AG04450 (cell line): ENCODE measurements at regions not wholly inside any gene's neighbourhood (a gene's known extent, or its start where the extent isn't known, plus 50 kb on each side); places are given as distances from the start of the nearest gene placed in this dataset.

Experiments
- CTCF ChIA-PET: fragments of 300-600, 350-600 bp; formaldehyde crosslinking; extraction: SDS; loops from one replicate; lab custom pipeline; 2022; ENCODE audit warnings: antibody characterized with exemption, inconsistent platforms; lab: Charles Lee
- POLR2A ChIA-PET: fragments of 350-600 bp; formaldehyde crosslinking; extraction: SDS; loops from one replicate; lab custom pipeline; 2021; ENCODE audit warnings: antibody characterized with exemption, inconsistent platforms; lab: Yijun Ruan, JAX
- DNase-seq: peaks from one replicate; pipeline ENCODE4 v3.0.0-alpha.2; 2011; ENCODE audit warnings: low read depth, low spot score
- H3K27ac ChIP-seq: one replicate; pipeline ENCODE4 v1.5.1; 2012; ENCODE audit warnings: low read depth, low read length, control low read depth
- H3K27me3 ChIP-seq: one replicate; pipeline ENCODE4 v1.6.0; 2012; ENCODE audit warnings: low read length; ENCODE audit not compliant: control insufficient read depth, insufficient read depth
- H3K4me3 ChIP-seq: 2 replicates; pipeline ENCODE4 v1.5.1; 2011; ENCODE audit warnings: mild to moderate bottlenecking, low read depth, low read length, control low read depth
- H3K9me3 ChIP-seq: 2 replicates; pipeline ENCODE4 v1.5.1; 2012; ENCODE audit warnings: low read length; ENCODE audit not compliant: control insufficient read depth, insufficient read depth
- CTCF ChIP-seq: IDR thresholded peaks from 2 replicates; pipeline ENCODE4 v1.5.1; 2011; ENCODE audit warnings: low read depth, low read length, control low read depth, inconsistent platforms

- Histone ChIP-seq H3K27me3 (peaks cover 2% of the 10 kb centered on the region), H3K9me3 (no peaks in the 10 kb centered on the region), H3K27ac (no peak overlapping the region), H3K4me3 (no peak overlapping the region)
- DNase-seq, result no peak
- TF ChIP-seq CTCF, result no peak
- CTCF ChIA-PET, result interaction anchor here (0.7 kb wide), 1 partner anchor 15 kb away, joined by 3 read pairs; no protein-coding TSS in a partner anchor
- POLR2A ChIA-PET, result no interaction called here
Measured at GRCh38 chr3:10743366-10744097, 72.5 kb upstream of the SLC6A11 start.

- Histone ChIP-seq H3K27ac (no peak overlapping the region), H3K27me3 (peaks cover 2% of the 10 kb centered on the region), H3K9me3 (no peaks in the 10 kb centered on the region), H3K4me3 (no peak overlapping the region)
- CTCF ChIA-PET, result no interaction called here
- POLR2A ChIA-PET, result no interaction called here
- no peak for TF ChIP-seq CTCF
- DNase-seq, result no peak
Measured at GRCh38 chr3:10744098-10744465, 71.9 kb upstream of the SLC6A11 start.

DNA sequence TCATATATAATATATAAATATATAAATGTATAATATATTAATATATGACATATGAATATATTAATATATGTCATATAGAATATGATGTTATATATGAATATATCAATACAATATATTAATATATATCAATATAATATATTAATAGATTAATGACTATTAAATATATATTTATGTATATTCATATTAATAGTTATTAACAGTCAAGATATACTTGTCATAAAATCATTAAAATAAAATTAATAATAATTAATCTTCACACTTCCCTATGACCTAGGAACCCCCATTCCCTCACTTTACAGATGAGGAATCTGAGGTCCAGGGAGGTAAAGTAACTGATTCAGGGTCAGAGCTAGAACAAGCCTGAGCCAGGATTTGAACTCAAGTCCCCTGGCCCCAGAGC, 70.6 kb upstream of the SLC6A11 start:
- no peak for TF ChIP-seq CTCF
- ChIA-PET POLR2A (no interaction called here), CTCF (interaction anchor here (1.2 kb wide), 1 partner anchor 401 kb away, joined by 3 read pairs; no protein-coding TSS in a partner anchor)
- H3K4me3 ChIP-seq, result no peak overlapping the region
- H3K9me3 ChIP-seq, result no peaks in the 10 kb centered on the region
- H3K27me3 ChIP-seq, result peaks cover 2% of the 10 kb centered on the region
- no peak overlapping the region for H3K27ac ChIP-seq
- DNase-seq, result no peak

DNA sequence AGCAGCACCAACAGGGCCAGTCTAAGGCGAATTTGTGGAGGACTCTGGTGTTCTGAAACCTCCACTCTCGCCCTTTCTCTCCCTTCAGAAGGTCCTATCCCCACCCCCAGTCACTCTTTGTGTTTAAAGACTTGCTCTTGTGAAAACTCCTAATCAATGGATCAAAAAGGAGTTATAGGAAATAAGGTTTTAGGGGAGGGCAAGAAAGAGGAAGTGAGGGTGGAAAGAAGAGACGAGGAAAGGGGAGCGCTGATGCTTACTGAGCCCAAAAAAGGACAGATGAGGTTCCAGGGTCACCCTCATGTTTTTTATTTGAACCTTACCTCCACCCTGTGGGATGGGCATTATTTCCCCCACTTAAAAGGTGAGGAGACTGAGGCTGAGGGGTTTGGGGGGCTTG, 70.0 kb upstream of the SLC6A11 start:
- peaks cover 2% of the 10 kb centered on the region for H3K27me3 ChIP-seq
- ChIA-PET CTCF (interaction anchor here (1.2 kb wide), 1 partner anchor 401 kb away, joined by 3 read pairs; no protein-coding TSS in a partner anchor), POLR2A (no interaction called here)
- H3K9me3 ChIP-seq, result no peaks in the 10 kb centered on the region
- no peak for TF ChIP-seq CTCF
- H3K27ac ChIP-seq, result no peak overlapping the region
- H3K4me3 ChIP-seq, result no peak overlapping the region
- DNase-seq, result no peak

DNA sequence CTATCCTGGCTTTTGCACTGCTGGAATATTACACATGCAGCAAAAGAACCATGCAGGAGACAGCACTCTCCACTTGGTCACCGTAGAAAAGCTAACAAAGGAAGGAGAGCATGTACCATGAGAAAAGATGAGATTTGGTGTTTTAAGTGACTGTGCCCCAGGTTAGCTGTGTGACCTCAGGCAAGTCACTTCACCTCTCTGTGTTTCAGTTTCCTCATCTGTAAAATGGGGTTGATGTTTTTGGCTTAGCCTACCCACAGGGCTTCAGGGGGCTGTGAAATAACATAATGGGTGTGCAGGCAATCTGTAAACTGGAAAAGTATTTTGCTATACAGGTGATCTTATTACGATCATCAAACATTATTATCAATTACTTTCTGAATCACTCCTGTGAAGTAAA, 69.3 kb upstream of the SLC6A11 start:
- ChIA-PET POLR2A (no interaction called here), CTCF (interaction anchor here (1.0 kb wide), 1 partner anchor 8 kb away, joined by 3 read pairs; no protein-coding TSS in a partner anchor)
- no peak overlapping the region for H3K4me3 ChIP-seq
- peaks cover 2% of the 10 kb centered on the region for H3K27me3 ChIP-seq
- no peak for DNase-seq
- H3K27ac ChIP-seq, result no peak overlapping the region
- no peaks in the 10 kb centered on the region for H3K9me3 ChIP-seq
- no peak for TF ChIP-seq CTCF
